GM12872 (cell line): ENCODE measurements at regions not wholly inside any gene's neighbourhood (a gene's known extent, or its start where the extent isn't known, plus 50 kb on each side); places are given as distances from the start of the nearest gene placed in this dataset.

ENCODE experiments used
- TF ChIP-seq, protein P1 (sequence below): IDR thresholded peaks from 3 replicates; pipeline ENCODE4 v1.5.1; 2011; ENCODE audit warnings: low read depth, mild to moderate bottlenecking, low read length, moderate library complexity; ENCODE audit not compliant: insufficient read depth

DNA sequence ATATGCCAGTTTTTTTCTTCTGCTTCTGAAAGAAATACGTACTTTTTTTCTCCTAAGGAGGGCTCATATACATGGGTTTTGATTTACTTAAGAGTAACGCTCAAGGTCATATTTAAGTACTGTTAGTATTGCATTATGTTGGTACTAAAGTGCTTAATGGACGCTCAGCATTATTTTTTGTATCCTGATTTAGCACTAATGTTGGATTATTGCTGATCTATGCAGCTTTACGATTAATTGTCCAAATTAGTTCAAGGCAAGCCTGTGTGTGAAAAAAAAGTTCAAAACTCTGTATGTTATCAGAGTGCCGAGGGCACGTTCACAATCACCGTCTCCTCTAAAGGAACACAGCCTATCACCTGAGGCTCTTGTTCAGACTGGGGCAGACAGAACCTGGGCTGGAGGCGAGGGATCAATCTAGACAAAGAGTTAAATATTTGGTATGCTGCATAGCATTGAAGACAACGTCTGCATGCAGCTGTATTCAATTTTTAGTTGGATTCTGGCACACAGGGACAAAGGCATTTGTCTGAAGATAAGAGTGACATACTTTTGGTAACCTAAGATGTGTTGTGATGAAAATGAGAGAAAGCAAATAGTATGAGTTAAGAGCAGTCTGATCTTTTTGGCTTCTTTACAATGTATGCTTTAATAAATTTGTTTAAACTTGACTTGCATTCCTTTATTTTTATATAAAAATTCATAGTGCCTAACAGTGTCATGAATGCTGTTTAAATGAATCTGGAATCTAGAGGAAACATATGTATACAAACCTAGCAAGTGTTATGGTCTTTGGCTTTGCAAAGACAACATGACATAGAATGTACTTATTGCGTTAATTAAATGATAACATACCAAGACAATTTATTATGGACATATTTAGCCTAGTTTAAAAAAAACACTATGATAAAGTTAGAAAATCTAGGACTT, 341.2 kb downstream of the SAMD5 start:
- TF ChIP-seq, protein P1, sequence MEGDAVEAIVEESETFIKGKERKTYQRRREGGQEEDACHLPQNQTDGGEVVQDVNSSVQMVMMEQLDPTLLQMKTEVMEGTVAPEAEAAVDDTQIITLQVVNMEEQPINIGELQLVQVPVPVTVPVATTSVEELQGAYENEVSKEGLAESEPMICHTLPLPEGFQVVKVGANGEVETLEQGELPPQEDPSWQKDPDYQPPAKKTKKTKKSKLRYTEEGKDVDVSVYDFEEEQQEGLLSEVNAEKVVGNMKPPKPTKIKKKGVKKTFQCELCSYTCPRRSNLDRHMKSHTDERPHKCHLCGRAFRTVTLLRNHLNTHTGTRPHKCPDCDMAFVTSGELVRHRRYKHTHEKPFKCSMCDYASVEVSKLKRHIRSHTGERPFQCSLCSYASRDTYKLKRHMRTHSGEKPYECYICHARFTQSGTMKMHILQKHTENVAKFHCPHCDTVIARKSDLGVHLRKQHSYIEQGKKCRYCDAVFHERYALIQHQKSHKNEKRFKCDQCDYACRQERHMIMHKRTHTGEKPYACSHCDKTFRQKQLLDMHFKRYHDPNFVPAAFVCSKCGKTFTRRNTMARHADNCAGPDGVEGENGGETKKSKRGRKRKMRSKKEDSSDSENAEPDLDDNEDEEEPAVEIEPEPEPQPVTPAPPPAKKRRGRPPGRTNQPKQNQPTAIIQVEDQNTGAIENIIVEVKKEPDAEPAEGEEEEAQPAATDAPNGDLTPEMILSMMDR: no peak

DNA sequence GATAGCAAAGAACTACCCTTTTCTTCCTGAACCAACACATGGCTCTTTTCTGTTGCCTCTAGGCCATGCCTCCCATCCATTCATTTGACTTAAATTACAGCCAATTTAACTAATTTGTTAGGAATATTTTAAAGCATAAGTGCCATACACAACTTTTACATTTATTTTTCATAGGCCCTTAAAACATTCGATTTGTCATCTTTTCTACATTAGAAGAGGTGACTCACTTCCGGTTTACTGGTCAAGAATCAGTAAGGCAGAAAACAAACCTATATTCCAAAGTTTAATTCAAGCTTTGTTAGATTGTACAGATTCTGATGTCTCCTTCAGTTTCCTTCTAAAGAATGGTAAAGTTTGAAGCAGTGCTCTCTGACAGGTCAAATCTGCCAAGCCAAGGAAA, 344.3 kb downstream of the SAMD5 start:
- TF ChIP-seq, protein P1: no peak

- TF ChIP-seq, protein P1: no peak
Observed at GRCh38 chr6:147853574-147853973, 345.1 kb downstream of the SAMD5 start.

- TF ChIP-seq, protein P1: no peak
Observed at GRCh38 chr6:147855803-147856482, 347.5 kb downstream of the SAMD5 start.

GRCh38 chr6:147856687-147857086, 348.2 kb downstream of the SAMD5 start:
- TF ChIP-seq, protein P1: no peak

DNA sequence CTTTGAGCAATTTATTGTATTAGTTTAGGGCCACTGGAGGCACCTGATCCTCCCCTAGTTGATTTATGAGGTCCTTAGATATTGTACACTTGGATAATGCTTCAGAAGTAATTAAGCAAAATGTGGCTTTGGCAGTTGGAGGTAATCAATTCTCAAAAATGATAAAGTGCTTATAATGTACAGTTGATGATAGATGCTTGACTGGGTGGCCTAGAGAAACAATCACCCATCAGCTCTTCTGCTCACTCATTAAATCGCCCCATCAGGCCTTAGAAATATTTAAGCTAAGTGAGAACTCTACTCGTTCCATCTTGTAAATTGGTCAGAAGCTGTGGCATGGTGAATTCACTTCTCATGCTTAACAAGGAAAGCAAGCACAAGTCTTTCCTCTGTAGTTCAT, 349.9 kb downstream of the SAMD5 start:
- TF ChIP-seq, protein P1: no peak

- TF ChIP-seq, protein P1: no peak
Observed at GRCh38 chr6:147859071-147859470, 350.6 kb downstream of the SAMD5 start.
